ENCODE measurements at regions not wholly inside any gene's neighbourhood (a gene's known extent, or its start where the extent isn't known, plus 50 kb on each side); places are given as distances from the start of the nearest gene placed in this dataset.

- no peak for DNase-seq (ENCODE audit: low read depth)
Measured at GRCh38 chr2:75801234-75801982, 90.7 kb upstream of the GCFC2 start.

GRCh38 chr2:75800456-75800855 is 89.7 kb upstream of the GCFC2 start:
- no peak for DNase-seq (ENCODE audit: low read depth)

- DNase-seq (ENCODE audit: low read depth), result no peak
Measured at GRCh38 chr2:75799859-75800258, 89.1 kb upstream of the GCFC2 start.

GRCh38 chr2:75798569-75798968 is 87.9 kb upstream of the GCFC2 start:
- DNase-seq (ENCODE audit: low read depth), result no peak

- DNase-seq (ENCODE audit: low read depth), result no peak
Measured at GRCh38 chr2:75792996-75793395, 82.3 kb upstream of the GCFC2 start.

GRCh38 chr2:75792146-75792545 is 81.4 kb upstream of the GCFC2 start:
- DNase-seq (ENCODE audit: low read depth), result no peak

GRCh38 chr2:75790814-75791467 is 80.2 kb upstream of the GCFC2 start:
- DNase-seq (ENCODE audit: low read depth), result no peak

- no peak for DNase-seq (ENCODE audit: low read depth)
Measured at GRCh38 chr2:75790121-75790813, 79.6 kb upstream of the GCFC2 start.

- DNase-seq (ENCODE audit: low read depth), result no peak
Measured at GRCh38 chr2:75788902-75789301, 78.2 kb upstream of the GCFC2 start.

- no peak for DNase-seq (ENCODE audit: low read depth)
Measured at GRCh38 chr2:75788154-75788553, 77.4 kb upstream of the GCFC2 start.

- DNase-seq (ENCODE audit: low read depth), result peak; percentile 29
Measured at GRCh38 chr2:75787532-75788132, 76.9 kb upstream of the GCFC2 start.

GRCh38 chr2:75775311-75775823 is 64.7 kb upstream of the GCFC2 start:
- no peak for DNase-seq (ENCODE audit: low read depth)

GRCh38 chr2:75772908-75773630 is 62.4 kb upstream of the GCFC2 start:
- no peak for DNase-seq (ENCODE audit: low read depth)

GRCh38 chr2:75765798-75766197 is 55.1 kb upstream of the GCFC2 start:
- no peak for DNase-seq (ENCODE audit: low read depth)

- no peak for DNase-seq (ENCODE audit: low read depth)
Measured at GRCh38 chr2:75764611-75765010, 53.9 kb upstream of the GCFC2 start.
